NT2/D1 (cell line): ENCODE measurements at regions not wholly inside any gene's neighbourhood (a gene's known extent, or its start where the extent isn't known, plus 50 kb on each side); places are given as distances from the start of the nearest gene placed in this dataset.

ENCODE experiments used
- DNase-seq: peaks from one replicate; pipeline ENCODE4 v3.0.0-alpha.2; 2011; ENCODE audit warnings: low read depth, low spot score
- H3K27me3 ChIP-seq: 2 replicates; pipeline ENCODE4 v1.6.0; 2011; ENCODE audit warnings: mild to moderate bottlenecking; ENCODE audit not compliant: insufficient read length, insufficient read depth
- H3K36me3 ChIP-seq: 2 replicates; pipeline ENCODE4 v1.6.1; 2011; ENCODE audit warnings: mild to moderate bottlenecking, low read length, mixed read lengths; ENCODE audit not compliant: insufficient read depth, insufficient read length
- H3K4me1 ChIP-seq: 2 replicates; pipeline ENCODE4 v1.5.1; 2011; ENCODE audit not compliant: insufficient read depth, insufficient read length
- H3K4me3 ChIP-seq: 2 replicates; pipeline ENCODE4 v1.5.1; 2011; ENCODE audit warnings: low read depth; ENCODE audit not compliant: insufficient read length
- H3K9ac ChIP-seq: 2 replicates; pipeline ENCODE4 v1.6.0; 2011; ENCODE audit warnings: low read depth; ENCODE audit not compliant: insufficient read length
- H3K9me3 ChIP-seq: 2 replicates; pipeline ENCODE4 v1.5.1; 2011; ENCODE audit warnings: mild to moderate bottlenecking, low read length; ENCODE audit not compliant: insufficient read depth
- SUZ12 ChIP-seq: IDR thresholded peaks from 2 replicates; pipeline ENCODE4 v1.6.1; 2011; ENCODE audit not compliant: insufficient read length, insufficient read depth; ENCODE audit errors: extremely low read depth
- YY1 ChIP-seq: IDR thresholded peaks from 2 replicates; pipeline ENCODE4 v1.6.1; 2011; ENCODE audit not compliant: insufficient read length, insufficient read depth
- ZNF274 ChIP-seq: IDR thresholded peaks from 2 replicates; pipeline ENCODE4 v1.6.1; 2011; ENCODE audit warnings: mild to moderate bottlenecking, low read depth, low read length

GRCh38 chr6:21348146-21348503 lies 245.4 kb upstream of the SOX4 start:
- Histone ChIP-seq H3K36me3 (no peaks in the 10 kb centered on the region), H3K4me3 (no peak overlapping the region), H3K9ac (no peak overlapping the region), H3K27me3 (no peaks in the 10 kb centered on the region), H3K4me1 (no peaks in the 10 kb centered on the region), H3K9me3 (no peaks in the 10 kb centered on the region)
- DNase-seq: no peak
- TF ChIP-seq ZNF274: no peak
- TF ChIP-seq YY1: no peak
- TF ChIP-seq SUZ12: no peak

GRCh38 chr6:21348504-21349195 lies 244.9 kb upstream of the SOX4 start:
- DNase-seq: peak; percentile 25
- Histone ChIP-seq H3K27me3 (no peaks in the 10 kb centered on the region), H3K4me3 (no peak overlapping the region)

GRCh38 chr6:21349834-21350233 lies 243.7 kb upstream of the SOX4 start:
- H3K9ac ChIP-seq: no peak overlapping the region
- H3K4me3 ChIP-seq: no peak overlapping the region
- H3K27me3 ChIP-seq: no peaks in the 10 kb centered on the region
- no peaks in the 10 kb centered on the region for H3K9me3 ChIP-seq
- TF ChIP-seq SUZ12 (no peak), YY1 (no peak), ZNF274 (no peak)
- no peaks in the 10 kb centered on the region for H3K36me3 ChIP-seq
- DNase-seq: no peak
- H3K4me1 ChIP-seq: no peaks in the 10 kb centered on the region

More at GRCh38 chr6:21348504-21349195, 244.9 kb upstream of the SOX4 start:
- H3K9ac ChIP-seq: no peak overlapping the region
- no peaks in the 10 kb centered on the region for H3K4me1 ChIP-seq
- TF ChIP-seq YY1 (no peak), SUZ12 (no peak), ZNF274 (no peak)
- no peaks in the 10 kb centered on the region for H3K9me3 ChIP-seq
- no peaks in the 10 kb centered on the region for H3K36me3 ChIP-seq

- no peaks in the 10 kb centered on the region for H3K4me1 ChIP-seq
- no peak overlapping the region for H3K9ac ChIP-seq
- no peaks in the 10 kb centered on the region for H3K36me3 ChIP-seq
- TF ChIP-seq YY1: no peak
- no peak for TF ChIP-seq ZNF274
- TF ChIP-seq SUZ12: no peak
- no peaks in the 10 kb centered on the region for H3K9me3 ChIP-seq
- no peak for DNase-seq
- H3K27me3 ChIP-seq: no peaks in the 10 kb centered on the region
- H3K4me3 ChIP-seq: no peak overlapping the region
These were observed 242.6 kb upstream of the SOX4 start for GRCh38 chr6:21350926-21351325.

DNA sequence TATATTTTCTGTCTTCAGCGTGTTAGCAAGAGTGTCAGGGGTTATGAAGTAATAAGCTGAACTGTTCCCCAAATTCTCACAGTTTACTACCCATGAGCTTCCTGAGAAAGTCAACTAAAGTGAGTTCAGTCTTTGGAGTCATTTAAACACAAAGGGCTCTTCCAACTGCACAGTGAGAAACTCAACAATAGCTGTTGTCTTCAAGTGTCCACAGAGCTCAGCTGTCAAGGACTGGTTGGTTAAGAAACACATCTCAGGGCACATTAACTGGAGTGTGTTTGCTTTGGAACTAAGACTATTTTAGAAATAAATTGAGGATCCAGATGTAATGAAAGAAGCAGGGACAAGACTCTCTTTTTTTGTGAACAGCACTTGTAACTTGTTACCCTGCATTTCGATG lies 241.4 kb upstream of the SOX4 start:
- no peak overlapping the region for H3K4me3 ChIP-seq
- no peak overlapping the region for H3K9ac ChIP-seq
- no peaks in the 10 kb centered on the region for H3K9me3 ChIP-seq
- TF ChIP-seq ZNF274 (no peak), YY1 (no peak), SUZ12 (no peak)
- no peaks in the 10 kb centered on the region for H3K27me3 ChIP-seq
- H3K36me3 ChIP-seq: no peaks in the 10 kb centered on the region
- no peaks in the 10 kb centered on the region for H3K4me1 ChIP-seq
- DNase-seq: no peak

GRCh38 chr6:21354805-21355238 lies 238.7 kb upstream of the SOX4 start:
- no peak for TF ChIP-seq ZNF274
- TF ChIP-seq YY1: no peak
- TF ChIP-seq SUZ12: no peak
- Histone ChIP-seq H3K36me3 (no peaks in the 10 kb centered on the region), H3K4me1 (no peaks in the 10 kb centered on the region), H3K4me3 (no peak overlapping the region), H3K27me3 (no peaks in the 10 kb centered on the region), H3K9ac (no peak overlapping the region), H3K9me3 (0 out of 2 replicates have a peak, but pooled peaks cover 3% of the 10 kb centered on the region)
- no peak for DNase-seq

DNA sequence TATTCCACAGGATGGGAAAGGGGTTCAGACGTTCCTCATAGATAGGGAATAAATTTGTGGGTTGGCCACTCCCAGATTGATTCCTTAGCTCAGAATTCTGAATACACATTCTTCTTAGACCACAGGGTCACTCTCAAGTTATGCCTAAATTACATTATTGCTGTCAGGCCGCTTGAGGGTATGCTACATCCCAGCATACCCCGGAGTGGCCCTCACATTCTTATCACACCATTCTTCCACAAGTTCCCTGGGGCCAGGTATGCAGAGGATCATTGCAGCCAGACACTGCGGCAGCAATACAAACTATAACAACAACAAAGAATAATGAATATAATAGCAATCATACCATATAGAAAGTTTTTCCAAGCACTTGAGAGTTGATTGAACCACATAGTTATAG lies 237.9 kb upstream of the SOX4 start:
- no peak for DNase-seq
- TF ChIP-seq SUZ12 (no peak), ZNF274 (no peak), YY1 (no peak)
- H3K27me3 ChIP-seq: no peaks in the 10 kb centered on the region
- H3K9me3 ChIP-seq: peaks cover 11% of the 10 kb centered on the region; the same call in 1 of the 2 replicates
- H3K9ac ChIP-seq: no peak overlapping the region
- H3K36me3 ChIP-seq: no peaks in the 10 kb centered on the region
- no peaks in the 10 kb centered on the region for H3K4me1 ChIP-seq
- H3K4me3 ChIP-seq: no peak overlapping the region
